Karpas-422 (cell line): ENCODE measurements at regions not wholly inside any gene's neighbourhood (a gene's known extent, or its start where the extent isn't known, plus 50 kb on each side); places are given as distances from the start of the nearest gene placed in this dataset.

Experiments
- DNase-seq: peaks from one replicate; pipeline ENCODE4 v3.0.0-alpha.2; 2015
- H2AFZ ChIP-seq: fragments of 200-600 bp; sonication (generic); 2 replicates; pipeline ENCODE4 v1.6.1; 2014; ENCODE audit warnings: antibody characterized with exemption, low read length, mixed read lengths
- H3K27ac ChIP-seq: fragments of 200-600 bp; sonication (generic); 2 replicates; pipeline ENCODE4 v1.5.1; 2014; ENCODE audit warnings: mild to moderate bottlenecking, low read length, moderate library complexity
- H3K27me3 ChIP-seq: fragments of 200-600 bp; sonication (generic); 2 replicates; pipeline ENCODE4 v1.6.1; 2014; ENCODE audit warnings: low read length, mixed read lengths
- H3K36me3 ChIP-seq: fragments of 200-600 bp; sonication (generic); 2 replicates; pipeline ENCODE4 v1.6.1; 2014; ENCODE audit warnings: low read length, mixed read lengths; ENCODE audit not compliant: insufficient read depth
- H3K4me1 ChIP-seq: fragments of 200-600 bp; sonication (generic); 2 replicates; pipeline ENCODE4 v1.6.1; 2014; ENCODE audit warnings: mild to moderate bottlenecking, low read length, mixed read lengths
- H3K4me2 ChIP-seq: fragments of 200-600 bp; sonication (generic); 2 replicates; pipeline ENCODE4 v1.6.1; 2014; ENCODE audit warnings: low read length, low read depth, mild to moderate bottlenecking; ENCODE audit not compliant: poor library complexity, severe bottlenecking
- H3K4me3 ChIP-seq: fragments of 200-600 bp; sonication (generic); 2 replicates; pipeline ENCODE4 v1.5.1; 2014; ENCODE audit warnings: mild to moderate bottlenecking, antibody characterized with exemption, low read length, mixed read lengths
- H3K79me2 ChIP-seq: fragments of 200-600 bp; sonication (generic); 2 replicates; pipeline ENCODE4 v1.6.1; 2014; ENCODE audit warnings: mild to moderate bottlenecking, low read length, mixed read lengths
- H3K9ac ChIP-seq: fragments of 200-600 bp; sonication (generic); 2 replicates; pipeline ENCODE4 v1.6.0; 2014; ENCODE audit warnings: low read length
- H3K9me2 ChIP-seq: fragments of 200-600 bp; sonication (generic), shearing (Covaris generic); replicated peaks from 2 replicates; pipeline ENCODE4 v1.6.0; 2014; ENCODE audit warnings: mild to moderate bottlenecking, low read length, moderate library complexity; ENCODE audit not compliant: insufficient read depth
- H3K9me3 ChIP-seq: fragments of 300-700, 200-600 bp; sonication (generic); 2 replicates; pipeline ENCODE4 v1.6.1; 2014; ENCODE audit warnings: low read length, mixed read lengths
- H4K20me1 ChIP-seq: fragments of 200-600 bp; sonication (generic); 2 replicates; pipeline ENCODE4 v1.6.1; 2014; ENCODE audit warnings: mild to moderate bottlenecking, antibody characterized with exemption, low read length, low read depth; ENCODE audit not compliant: insufficient read depth

- H3K4me1 ChIP-seq = no peaks in the 10 kb centered on the region
- H3K9me3 ChIP-seq = no peaks in the 10 kb centered on the region
- no peaks in the 10 kb centered on the region for H4K20me1 ChIP-seq
- no peaks in the 10 kb centered on the region for H3K79me2 ChIP-seq
- H3K36me3 ChIP-seq = no peaks in the 10 kb centered on the region
- H3K4me2 ChIP-seq = no peak overlapping the region
- no peaks in the 10 kb centered on the region for H3K9me2 ChIP-seq
- no peak overlapping the region for H3K27ac ChIP-seq
- no peak overlapping the region for H3K4me3 ChIP-seq
- H3K27me3 ChIP-seq = no peaks in the 10 kb centered on the region
- H3K9ac ChIP-seq = no peak overlapping the region
- no peak for DNase-seq
- no peak overlapping the region for H2AFZ ChIP-seq
These were observed 66.3 kb upstream of the NABP1 start for GRCh38 chr2:191611614-191612013.

- no peaks in the 10 kb centered on the region for H3K36me3 ChIP-seq
- no peaks in the 10 kb centered on the region for H3K4me1 ChIP-seq
- H3K9me2 ChIP-seq = no peaks in the 10 kb centered on the region
- no peak overlapping the region for H3K27ac ChIP-seq
- DNase-seq = no peak
- H3K9ac ChIP-seq = no peak overlapping the region
- H2AFZ ChIP-seq = no peak overlapping the region
- H3K4me3 ChIP-seq = no peak overlapping the region
- no peak overlapping the region for H3K4me2 ChIP-seq
- no peaks in the 10 kb centered on the region for H3K27me3 ChIP-seq
- H3K79me2 ChIP-seq = no peaks in the 10 kb centered on the region
- H3K9me3 ChIP-seq = no peaks in the 10 kb centered on the region
- no peaks in the 10 kb centered on the region for H4K20me1 ChIP-seq
These were observed 65.4 kb upstream of the NABP1 start for GRCh38 chr2:191612496-191612895.

GRCh38 chr2:191614759-191615158, 63.2 kb upstream of the NABP1 start:
- H3K9ac ChIP-seq = no peak overlapping the region
- no peaks in the 10 kb centered on the region for H3K79me2 ChIP-seq
- H3K9me2 ChIP-seq = no peaks in the 10 kb centered on the region
- no peak overlapping the region for H2AFZ ChIP-seq
- H3K27ac ChIP-seq = no peak overlapping the region
- no peaks in the 10 kb centered on the region for H3K36me3 ChIP-seq
- H4K20me1 ChIP-seq = no peaks in the 10 kb centered on the region
- no peak for DNase-seq
- no peaks in the 10 kb centered on the region for H3K27me3 ChIP-seq
- no peak overlapping the region for H3K4me2 ChIP-seq
- H3K4me3 ChIP-seq = no peak overlapping the region
- H3K4me1 ChIP-seq = no peaks in the 10 kb centered on the region
- H3K9me3 ChIP-seq = no peaks in the 10 kb centered on the region

- no peak overlapping the region for H3K4me3 ChIP-seq
- no peaks in the 10 kb centered on the region for H3K27me3 ChIP-seq
- H2AFZ ChIP-seq = no peak overlapping the region
- H3K9me2 ChIP-seq = no peaks in the 10 kb centered on the region
- no peak overlapping the region for H3K27ac ChIP-seq
- H3K4me2 ChIP-seq = no peak overlapping the region
- H3K4me1 ChIP-seq = no peaks in the 10 kb centered on the region
- H3K9me3 ChIP-seq = no peaks in the 10 kb centered on the region
- no peaks in the 10 kb centered on the region for H4K20me1 ChIP-seq
- H3K36me3 ChIP-seq = no peaks in the 10 kb centered on the region
- DNase-seq = no peak
- H3K79me2 ChIP-seq = no peaks in the 10 kb centered on the region
- no peak overlapping the region for H3K9ac ChIP-seq
These were observed 62.3 kb upstream of the NABP1 start for GRCh38 chr2:191615596-191615995.

- H4K20me1 ChIP-seq = no peaks in the 10 kb centered on the region
- H3K4me3 ChIP-seq = no peak overlapping the region
- H3K79me2 ChIP-seq = no peaks in the 10 kb centered on the region
- H3K4me2 ChIP-seq = no peak overlapping the region
- no peak overlapping the region for H2AFZ ChIP-seq
- no peaks in the 10 kb centered on the region for H3K36me3 ChIP-seq
- H3K4me1 ChIP-seq = no peaks in the 10 kb centered on the region
- H3K27me3 ChIP-seq = no peaks in the 10 kb centered on the region
- H3K9me3 ChIP-seq = no peaks in the 10 kb centered on the region
- no peak overlapping the region for H3K27ac ChIP-seq
- H3K9me2 ChIP-seq = no peaks in the 10 kb centered on the region
- no peak overlapping the region for H3K9ac ChIP-seq
- DNase-seq = no peak
These were observed 60.4 kb upstream of the NABP1 start for GRCh38 chr2:191617575-191617974.

- Histone ChIP-seq H3K4me3 (no peak overlapping the region), H3K4me2 (no peak overlapping the region), H3K27me3 (no peaks in the 10 kb centered on the region), H4K20me1 (no peaks in the 10 kb centered on the region), H3K79me2 (no peaks in the 10 kb centered on the region), H2AFZ (no peak overlapping the region), H3K27ac (no peak overlapping the region), H3K9ac (no peak overlapping the region), H3K9me3 (no peaks in the 10 kb centered on the region), H3K9me2 (no peaks in the 10 kb centered on the region), H3K4me1 (no peaks in the 10 kb centered on the region), H3K36me3 (no peaks in the 10 kb centered on the region)
- DNase-seq = no peak
These were observed 59.7 kb upstream of the NABP1 start for GRCh38 chr2:191618046-191618780.

GRCh38 chr2:191618786-191619185, 59.1 kb upstream of the NABP1 start:
- no peak overlapping the region for H3K9ac ChIP-seq
- no peak overlapping the region for H3K27ac ChIP-seq
- no peak overlapping the region for H3K4me2 ChIP-seq
- H3K79me2 ChIP-seq = no peaks in the 10 kb centered on the region
- no peaks in the 10 kb centered on the region for H3K4me1 ChIP-seq
- no peaks in the 10 kb centered on the region for H3K27me3 ChIP-seq
- H4K20me1 ChIP-seq = no peaks in the 10 kb centered on the region
- no peaks in the 10 kb centered on the region for H3K9me2 ChIP-seq
- H3K36me3 ChIP-seq = no peaks in the 10 kb centered on the region
- no peaks in the 10 kb centered on the region for H3K9me3 ChIP-seq
- no peak overlapping the region for H3K4me3 ChIP-seq
- H2AFZ ChIP-seq = no peak overlapping the region
- DNase-seq = no peak

- Histone ChIP-seq H3K36me3 (no peaks in the 10 kb centered on the region), H3K27me3 (no peaks in the 10 kb centered on the region), H3K4me1 (no peaks in the 10 kb centered on the region), H3K9me2 (no peaks in the 10 kb centered on the region), H4K20me1 (no peaks in the 10 kb centered on the region), H3K4me3 (no peak overlapping the region), H3K79me2 (no peaks in the 10 kb centered on the region), H3K9me3 (no peaks in the 10 kb centered on the region), H3K9ac (no peak overlapping the region), H3K4me2 (no peak overlapping the region), H2AFZ (no peak overlapping the region), H3K27ac (no peak overlapping the region)
- DNase-seq = no peak
These were observed 57.8 kb upstream of the NABP1 start for GRCh38 chr2:191620144-191620543.
